Omental fat pad (tissue), 3 donors: ENCODE measurements at regions not wholly inside any gene's neighbourhood (a gene's known extent, or its start where the extent isn't known, plus 50 kb on each side); places are given as distances from the start of the nearest gene placed in this dataset.

Experiments
- ATAC-seq: fragments of 150-250 bp; one replicate; pipeline ENCODE4 v1.9.1; 2016; ENCODE audit warnings: mild to moderate bottlenecking, moderate library complexity; ENCODE audit not compliant: low FRiP score
- DNase-seq: peaks from one replicate; pipeline ENCODE4 v3.0.0-alpha.2; 2019; ENCODE audit warnings: low spot score
- CTCF ChIP-seq, 3 donors: fragments of 450-650 bp; IDR thresholded peaks; one replicate each; pipeline ENCODE4 v1.5.1; 2016 to 2017; ENCODE audit warnings: antibody characterized with exemption in 3 of 3, mild to moderate bottlenecking in 3 of 3, moderate library complexity in 2 of 3

GRCh38 chr1:95396557-95396956 lies 162.5 kb downstream of the RWDD3 start:
- TF ChIP-seq CTCF (IDR thresholded peaks at IDR 0.05) = no peak
- ATAC-seq (no peak), DNase-seq (no peak)

GRCh38 chr1:95402780-95403179 lies 168.8 kb downstream of the RWDD3 start:
- ATAC-seq (no peak), DNase-seq (no peak)
- TF ChIP-seq CTCF (IDR thresholded peaks at IDR 0.05) = no peak

GRCh38 chr1:95406279-95406678 lies 172.3 kb downstream of the RWDD3 start:
- no peak for DNase-seq
- TF ChIP-seq CTCF (IDR thresholded peaks at IDR 0.05) = no peak
- no peak for ATAC-seq

- ATAC-seq (no peak), DNase-seq (no peak)
- TF ChIP-seq CTCF (IDR thresholded peaks at IDR 0.05) = no peak
Measured at GRCh38 chr1:95407131-95407885, 173.3 kb downstream of the RWDD3 start.

- TF ChIP-seq CTCF (IDR thresholded peaks at IDR 0.05) = no peak
- no peak for DNase-seq
Measured at GRCh38 chr1:95407886-95408291, 173.9 kb downstream of the RWDD3 start.

GRCh38 chr1:95408507-95409136 lies 174.6 kb downstream of the RWDD3 start:
- DNase-seq (no peak), ATAC-seq (no peak)
- no peak for TF ChIP-seq CTCF (IDR thresholded peaks at IDR 0.05)

More at GRCh38 chr1:95407886-95408291, 173.9 kb downstream of the RWDD3 start:
- ATAC-seq = no peak

- no peak for TF ChIP-seq CTCF (IDR thresholded peaks at IDR 0.05)
- no peak for ATAC-seq
- no peak for DNase-seq
Measured at GRCh38 chr1:95409276-95409675, 175.3 kb downstream of the RWDD3 start.
